SKM-1 (cell line): ENCODE measurements at regions not wholly inside any gene's neighbourhood (a gene's known extent, or its start where the extent isn't known, plus 50 kb on each side); places are given as distances from the start of the nearest gene placed in this dataset.
"Not testable (repeated sequence)": the region's sequence is repeated elsewhere in the genome, so short reads cannot be mapped to it uniquely, and the experiment has no call there.

Experiments
- DNase-seq: peaks from one replicate; lab custom pipeline; 2025; ENCODE audit not compliant: unreplicated experiment; lab: John Stamatoyannopoulos, UW

GRCh38 chr7:16267953-16268820 is 153.2 kb downstream of the CRPPA start:
- no peak for DNase-seq

GRCh38 chr7:16266877-16267276 is 154.5 kb downstream of the CRPPA start:
- DNase-seq: no peak

GRCh38 chr7:16266470-16266869 is 154.9 kb downstream of the CRPPA start:
- not testable (repeated sequence) for DNase-seq

GRCh38 chr7:16265863-16266458 is 155.4 kb downstream of the CRPPA start:
- no peak for DNase-seq

GRCh38 chr7:16264823-16265804 is 156.2 kb downstream of the CRPPA start:
- no peak for DNase-seq

GRCh38 chr7:16264036-16264819 is 157.1 kb downstream of the CRPPA start:
- DNase-seq: no peak

- DNase-seq: not testable (repeated sequence)
These were observed 158.0 kb downstream of the CRPPA start for GRCh38 chr7:16263377-16263776.

- no peak for DNase-seq
These were observed 159.7 kb downstream of the CRPPA start for GRCh38 chr7:16261654-16262053.

GRCh38 chr7:16261100-16261499 is 160.2 kb downstream of the CRPPA start:
- no peak for DNase-seq

- DNase-seq: no peak
These were observed 161.1 kb downstream of the CRPPA start for GRCh38 chr7:16260236-16260728.

- not testable (repeated sequence) for DNase-seq
These were observed 164.9 kb downstream of the CRPPA start for GRCh38 chr7:16256419-16256818.

GRCh38 chr7:16255952-16256351 is 165.4 kb downstream of the CRPPA start:
- not testable (repeated sequence) for DNase-seq

GRCh38 chr7:16250655-16251054 is 170.7 kb downstream of the CRPPA start:
- DNase-seq: not testable (repeated sequence)

- not testable (repeated sequence) for DNase-seq
These were observed 172.1 kb downstream of the CRPPA start for GRCh38 chr7:16249204-16249603.

GRCh38 chr7:16248556-16248955 is 172.8 kb downstream of the CRPPA start:
- not testable (repeated sequence) for DNase-seq

GRCh38 chr7:16244469-16244868 is 176.9 kb downstream of the CRPPA start:
- no peak for DNase-seq

GRCh38 chr7:16242920-16243319 is 178.4 kb downstream of the CRPPA start:
- DNase-seq: no peak

- no peak for DNase-seq
These were observed 180.3 kb downstream of the CRPPA start for GRCh38 chr7:16241017-16241416.

- DNase-seq: no peak
These were observed 185.0 kb downstream of the CRPPA start for GRCh38 chr7:16236381-16236780.
